Kidney capillary endothelial cell (primary cell): ENCODE measurements at regions not wholly inside any gene's neighbourhood (a gene's known extent, or its start where the extent isn't known, plus 50 kb on each side); places are given as distances from the start of the nearest gene placed in this dataset.
"Not testable (repeated sequence)": the region's sequence is repeated elsewhere in the genome, so short reads cannot be mapped to it uniquely, and the experiment has no call there.

Experiments used
- DNase-seq: peaks from one replicate; pipeline ENCODE4 v3.0.0-alpha.2; 2018; ENCODE audit warnings: low spot score

DNA sequence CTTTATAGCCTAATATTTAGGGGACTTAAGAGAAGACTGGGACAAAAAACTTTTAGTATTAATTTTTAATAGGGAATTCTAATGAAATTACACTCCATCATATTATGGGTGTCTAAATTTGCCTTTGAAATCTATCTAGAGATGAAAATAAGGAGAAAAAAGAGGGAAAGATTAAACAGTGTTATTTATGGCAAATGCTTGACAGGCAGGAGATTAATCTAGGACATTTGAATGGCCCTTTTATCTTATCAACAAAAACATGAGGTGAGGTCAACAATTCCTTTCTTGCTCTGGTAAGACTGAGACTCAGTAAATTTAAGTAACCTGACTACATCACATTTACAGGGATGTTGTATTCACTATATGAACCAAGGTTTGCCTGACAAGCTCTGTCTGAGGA is 852.8 kb upstream of the CTNND2 start:
- no peak for DNase-seq

GRCh38 chr5:12745537-12745936 is 841.3 kb upstream of the CTNND2 start:
- DNase-seq: no peak

- no peak for DNase-seq
Measured at GRCh38 chr5:12743582-12743981, 839.3 kb upstream of the CTNND2 start.

DNA sequence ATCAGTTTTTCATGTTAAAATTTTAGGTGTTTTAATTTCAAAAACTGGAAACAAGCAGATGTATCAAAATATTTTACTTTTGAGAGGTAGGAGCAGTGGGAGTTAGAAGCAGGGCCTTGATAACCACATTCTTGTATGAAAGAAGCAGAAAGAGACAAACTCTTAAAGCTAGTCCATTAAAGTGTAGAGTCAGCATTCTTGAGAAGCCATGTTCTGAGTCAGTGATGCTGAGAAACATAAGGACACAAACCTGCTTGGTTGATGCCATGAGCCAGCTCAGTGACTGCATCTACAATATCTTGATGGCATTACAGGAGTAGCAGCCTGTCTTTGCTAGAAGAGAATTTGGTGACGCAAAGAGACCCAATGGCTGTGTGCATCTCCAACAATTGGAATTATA is 826.1 kb upstream of the CTNND2 start:
- DNase-seq: no peak

- DNase-seq: no peak
Measured at GRCh38 chr5:12716664-12717063, 812.4 kb upstream of the CTNND2 start.

GRCh38 chr5:12707560-12707959 is 803.3 kb upstream of the CTNND2 start:
- DNase-seq: no peak

DNA sequence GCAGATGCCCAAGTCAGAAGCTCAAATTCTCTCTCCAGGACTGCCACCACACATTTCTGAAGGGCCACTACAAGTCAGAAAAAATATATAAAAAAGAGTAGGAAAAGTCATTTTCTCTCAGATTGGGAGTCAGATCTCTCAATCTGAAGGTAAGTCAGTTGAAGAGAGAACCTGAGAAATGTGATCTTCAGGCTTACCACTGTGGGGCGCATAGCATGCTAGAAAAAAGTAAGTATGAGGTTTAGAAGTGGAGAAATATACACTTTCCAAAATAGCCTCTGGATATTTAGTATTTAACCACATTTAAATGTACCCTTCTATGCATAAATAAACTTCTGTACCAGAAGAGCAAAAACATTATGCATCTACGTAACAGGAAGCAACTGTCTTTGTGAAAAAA is 800.7 kb upstream of the CTNND2 start:
- no peak for DNase-seq

GRCh38 chr5:12703254-12703653 is 799.0 kb upstream of the CTNND2 start:
- no peak for DNase-seq

DNA sequence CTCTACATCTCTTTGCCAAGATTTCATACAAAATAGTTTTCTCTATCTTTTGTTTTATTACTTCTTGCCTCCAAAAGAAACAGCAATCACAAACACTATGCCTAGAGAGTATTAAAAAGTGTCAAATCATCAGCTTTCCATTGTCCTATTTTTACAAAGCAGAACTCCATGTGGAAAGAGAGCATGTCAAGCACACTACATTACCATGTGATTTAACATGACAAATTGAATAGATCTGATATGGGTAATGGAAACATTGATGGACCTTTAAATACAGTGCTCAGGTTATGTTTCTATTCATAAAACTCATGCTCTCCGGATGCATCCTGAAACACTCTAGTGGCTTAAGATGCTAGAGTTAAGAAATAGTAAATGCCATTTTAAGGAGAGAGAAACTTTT is 791.4 kb upstream of the CTNND2 start:
- no peak for DNase-seq

- DNase-seq: no peak
Measured at GRCh38 chr5:12691330-12691729, 787.1 kb upstream of the CTNND2 start.

DNA sequence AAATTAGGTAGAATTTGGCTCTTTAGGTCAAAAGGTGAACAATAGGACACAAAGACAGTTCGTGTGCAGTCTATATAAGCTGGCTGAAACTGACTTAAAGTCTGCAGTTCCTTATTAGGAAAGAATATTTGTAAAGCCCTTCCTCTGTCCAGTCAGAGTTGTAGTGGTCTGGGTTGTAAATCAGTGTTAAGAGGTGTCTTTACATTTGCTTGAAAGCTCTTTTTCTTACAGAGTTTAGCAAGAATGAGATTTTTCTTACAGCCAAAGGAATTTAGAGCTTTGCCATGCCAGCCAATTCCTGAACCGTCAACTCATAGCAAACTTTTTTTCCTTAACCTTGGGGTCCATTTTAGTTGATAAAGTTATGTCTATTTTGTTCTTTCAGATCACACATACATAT is 786.1 kb upstream of the CTNND2 start:
- no peak for DNase-seq

DNA sequence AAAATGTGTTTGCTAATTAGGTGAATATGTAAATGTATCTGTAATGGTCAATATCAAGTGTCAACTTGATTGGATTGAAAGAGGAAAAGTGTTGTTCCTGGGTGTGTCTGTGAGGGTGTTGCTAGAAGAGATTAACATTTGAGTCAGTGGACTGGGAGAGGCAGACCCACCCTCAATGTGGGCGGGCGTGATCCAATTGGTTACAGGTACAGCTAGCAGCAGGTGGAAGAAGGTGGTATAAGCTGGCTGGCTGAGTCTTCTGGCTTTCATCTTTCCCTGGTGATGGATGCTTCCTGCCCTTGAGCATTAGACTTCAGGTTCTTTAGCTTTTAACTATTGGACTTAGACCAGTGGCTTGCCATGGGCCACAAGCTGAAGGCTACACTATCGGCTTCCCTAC is 779.0 kb upstream of the CTNND2 start:
- DNase-seq: no peak

DNA sequence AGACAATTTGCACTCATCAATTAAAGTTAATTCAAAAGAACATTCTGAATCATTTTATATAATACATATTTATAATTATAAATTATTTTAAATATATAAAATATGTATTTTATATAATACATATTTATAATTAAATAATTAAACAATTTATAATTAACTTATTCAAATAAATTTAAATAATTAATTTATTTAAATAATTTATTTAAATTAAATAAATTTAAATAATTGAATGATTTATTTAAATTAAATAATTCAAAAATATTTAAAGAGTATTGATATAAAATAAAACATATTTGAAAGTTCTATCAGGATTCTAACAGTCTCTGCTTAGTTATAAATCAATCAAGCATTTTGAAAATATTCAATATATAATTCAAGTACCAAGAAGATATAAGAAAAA is 775.5 kb upstream of the CTNND2 start:
- DNase-seq: no peak

- DNase-seq: no peak
Measured at GRCh38 chr5:12675959-12676358, 771.7 kb upstream of the CTNND2 start.

- no peak for DNase-seq
Measured at GRCh38 chr5:12672141-12672540, 767.9 kb upstream of the CTNND2 start.

DNA sequence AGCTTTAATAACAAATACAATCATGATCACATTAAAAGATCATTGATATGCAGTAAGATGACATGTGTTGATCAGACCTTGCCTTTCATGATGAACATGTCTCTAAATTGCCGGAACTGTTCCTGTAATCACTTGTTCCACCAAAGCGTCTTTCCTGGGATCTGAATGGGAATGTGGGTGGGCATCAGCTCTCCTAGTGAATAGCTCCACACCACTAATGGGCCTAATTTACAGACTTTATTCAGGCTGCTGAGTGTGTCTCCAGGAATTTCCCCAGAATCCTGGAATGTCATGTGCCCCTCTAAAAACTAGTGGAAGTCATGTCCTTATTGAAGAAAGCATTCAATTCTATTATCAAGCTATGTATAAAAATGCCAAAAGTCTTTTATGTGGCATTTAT is 765.1 kb upstream of the CTNND2 start:
- no peak for DNase-seq

- DNase-seq: no peak
Measured at GRCh38 chr5:12668564-12668963, 764.3 kb upstream of the CTNND2 start.

- not testable (repeated sequence) for DNase-seq
Measured at GRCh38 chr5:12667818-12668217, 763.6 kb upstream of the CTNND2 start.

GRCh38 chr5:12665772-12666171 is 761.5 kb upstream of the CTNND2 start:
- DNase-seq: not testable (repeated sequence)

- DNase-seq: no peak
Measured at GRCh38 chr5:12662545-12663314, 758.5 kb upstream of the CTNND2 start.

GRCh38 chr5:12661617-12662370 is 757.5 kb upstream of the CTNND2 start:
- DNase-seq: no peak

DNA sequence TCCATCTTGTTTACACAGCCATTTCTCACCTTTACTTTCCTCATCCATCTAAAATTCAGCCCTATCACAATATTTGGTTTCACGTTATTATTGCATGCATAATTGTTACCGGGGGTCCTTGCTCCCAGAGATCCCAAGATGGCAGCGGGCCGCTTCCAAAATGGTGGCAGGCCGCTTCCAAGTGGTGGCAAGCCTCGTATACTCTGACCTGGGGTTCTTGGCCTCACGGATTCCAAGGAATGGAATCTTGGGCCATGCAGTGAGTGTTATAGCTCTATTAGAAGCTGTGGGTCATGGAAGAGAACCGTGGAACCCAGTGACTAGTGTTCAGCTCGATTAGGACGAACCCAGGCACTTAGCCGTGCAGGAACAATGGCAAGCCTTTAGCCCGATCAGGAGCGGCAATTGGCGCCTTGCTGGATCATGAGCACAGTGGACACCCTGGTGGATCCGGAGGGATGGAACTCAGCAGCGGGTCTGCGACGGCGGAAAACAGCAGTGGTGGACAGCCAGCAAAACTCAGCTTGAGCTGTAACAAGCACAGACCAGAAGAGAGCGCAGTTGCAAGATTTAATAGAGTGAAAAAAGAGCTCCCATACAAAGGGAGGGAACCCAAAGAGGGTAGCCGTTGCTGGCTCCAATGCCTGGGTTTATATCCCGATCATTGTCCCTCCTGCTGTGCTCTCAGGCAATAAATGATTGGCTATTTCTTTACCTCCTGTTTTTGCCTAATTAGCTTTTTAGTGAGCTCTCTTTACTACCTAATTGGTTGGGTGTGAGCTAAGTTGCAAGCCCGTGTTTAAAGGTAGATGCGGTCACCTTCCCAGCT is 756.2 kb upstream of the CTNND2 start:
- not testable (repeated sequence) for DNase-seq

- no peak for DNase-seq
Measured at GRCh38 chr5:12659686-12660085, 755.4 kb upstream of the CTNND2 start.
